HEK293 (cell line): ENCODE measurements at regions not wholly inside any gene's neighbourhood (a gene's known extent, or its start where the extent isn't known, plus 50 kb on each side); places are given as distances from the start of the nearest gene placed in this dataset.

Experiments
- CTCF ChIP-seq: fragments of 450-650 bp; formaldehyde crosslinking; IDR thresholded peaks from 2 replicates; pipeline ENCODE4 v1.5.1; 2016; ENCODE audit warnings: missing biosample characterization, missing genetic modification characterization
- MEIS1 ChIP-seq: sonication (generic); formaldehyde crosslinking; IDR thresholded peaks from 2 replicates; pipeline ENCODE4 v1.8.1; 2022; ENCODE audit warnings: missing genetic modification reagents, mild to moderate bottlenecking, borderline replicate concordance
- ZBTB7A ChIP-seq: fragments of 450-650 bp; formaldehyde crosslinking; IDR thresholded peaks from 2 replicates; pipeline ENCODE4 v1.5.1; 2016; ENCODE audit warnings: low read depth, missing biosample characterization, missing genetic modification characterization
- ZNF121 ChIP-seq: fragments of 450-650 bp; formaldehyde crosslinking; IDR thresholded peaks from 2 replicates; pipeline ENCODE4 v1.5.1; 2016; ENCODE audit warnings: missing biosample characterization, missing genetic modification characterization
- ZNF223 ChIP-seq: fragments of 450-650 bp; formaldehyde crosslinking; IDR thresholded peaks from 2 replicates; pipeline ENCODE4 v1.5.1; 2016; ENCODE audit warnings: missing biosample characterization, missing genetic modification characterization
- ZNF274 ChIP-seq, 2 experiments: fragments of 200-500 bp in 1 of 2; fragments of 450-650 bp in 1 of 2; sonication (Bioruptor generic) in 1 of 2; formaldehyde crosslinking in 1 of 2; IDR thresholded peaks; 2 replicates each; pipeline versions ENCODE4 v1.5.1 to v1.6.1; 2014 to 2016; ENCODE audit warnings: borderline replicate concordance in 1 of 2, inconsistent platforms in 1 of 2, low read length in 1 of 2, missing biosample characterization in 1 of 2, missing genetic modification characterization in 1 of 2
- ZNF514 ChIP-seq: fragments of 450-650 bp; formaldehyde crosslinking; IDR thresholded peaks from 2 replicates; pipeline ENCODE4 v1.5.1; 2016; ENCODE audit warnings: missing biosample characterization, missing genetic modification characterization
- ZNF677 ChIP-seq: fragments of 450-650 bp; IDR thresholded peaks from 2 replicates; pipeline ENCODE4 v1.5.0; 2018; ENCODE audit warnings: missing biosample characterization, mild to moderate bottlenecking, missing genetic modification characterization, moderate library complexity
- ZNF747 ChIP-seq: fragments of 450-650 bp; formaldehyde crosslinking; IDR thresholded peaks from 2 replicates; pipeline ENCODE4 v1.5.1; 2016; ENCODE audit warnings: missing biosample characterization, missing genetic modification characterization

- TF ChIP-seq MEIS1 (no peak), ZNF677 (no peak), ZBTB7A (tag by site-specific recombination) (no peak), CTCF (tag by site-specific recombination) (no peak), ZNF514 (tag by site-specific recombination) (no peak), ZNF747 (tag by site-specific recombination) (no peak), ZNF274 (IDR thresholded peaks at IDR 0.05; ENCODE audit: low read length) (no peak), ZNF274 (tag by site-specific recombination; IDR thresholded peaks at IDR 0.05; ENCODE audit: borderline replicate concordance) (no peak), ZNF121 (tag by site-specific recombination) (no peak), ZNF223 (no peak)
These were observed 265.8 kb downstream of the PLPP3 start for GRCh38 chr1:56313560-56313959.
